ENCODE measurements at regions not wholly inside any gene's neighbourhood (a gene's known extent, or its start where the extent isn't known, plus 50 kb on each side); places are given as distances from the start of the nearest gene placed in this dataset.
A peak's percentile ranks its signal among the peaks of the same experiment; 100 is the strongest.
"Not testable (repeated sequence)": the region's sequence is repeated elsewhere in the genome, so short reads cannot be mapped to it uniquely, and the experiment has no call there.

- no peak for ATAC-seq (replicated peaks in 6 of 8)
- peaks cover 24 to 66% of the 10 kb centered on the region in 2 donors for H3K4me1 ChIP-seq (replicated peaks in 1 of 2)
- in situ Hi-C loops (cut with MboI; ENCODE audit: low pct_unique_long_range_greater_than_20kb in 2 of 9, low sequenced_read_pairs in 9 of 9, unreplicated experiment in 9 of 9) = no loop called here
- 56 to 100% (median 83%) methylated on average over 1 to 3 of the region's 3 CpGs; no CpG with 5 or more reads in 1 of the 10 experiments for WGBS, 10 experiments
- no peak overlapping the region for H3K27ac ChIP-seq
- no peak overlapping the region for H3K4me3 ChIP-seq
Measured at GRCh38 chr5:72688916-72689315, 127.5 kb upstream of the TNPO1 start.

GRCh38 chr5:72687288-72687687 lies 129.2 kb upstream of the TNPO1 start:
- Histone ChIP-seq H3K4me1 (replicated peaks in 1 of 2) (peaks cover 22 to 50% of the 10 kb centered on the region in 2 donors), H3K4me3 (no peak overlapping the region), H3K27ac (peak overlapping the region in 1 of 2 donors; percentile 24)
- 17 to 100% (median 80%) methylated on average over 1 of the region's 1 CpG; no CpG with 5 or more reads in 5 of the 10 experiments for WGBS, 10 experiments
- ATAC-seq (replicated peaks in 6 of 8) = peak in 5 of 8 experiments; percentile 40 to 59 (median 53)
- in situ Hi-C loops (cut with MboI; ENCODE audit: low pct_unique_long_range_greater_than_20kb in 2 of 9, low sequenced_read_pairs in 9 of 9, unreplicated experiment in 9 of 9) = no loop called here

GRCh38 chr5:72682561-72682960 lies 133.9 kb upstream of the TNPO1 start:
- no peak overlapping the region for H3K27ac ChIP-seq
- no peak overlapping the region for H3K4me3 ChIP-seq
- 12 to 100% (median 65%) methylated on average over 1 to 2 of the region's 2 CpGs; no CpG with 5 or more reads in 2 of the 10 experiments for WGBS, 10 experiments
- in situ Hi-C loops (cut with MboI; ENCODE audit: low pct_unique_long_range_greater_than_20kb in 2 of 9, low sequenced_read_pairs in 9 of 9, unreplicated experiment in 9 of 9) = no loop called here
- H3K4me1 ChIP-seq (replicated peaks in 1 of 2) = peaks cover 6 to 12% of the 10 kb centered on the region in 2 donors
- no peak for ATAC-seq (replicated peaks in 6 of 8)

GRCh38 chr5:72681781-72682180 lies 134.7 kb upstream of the TNPO1 start:
- in situ Hi-C loops (cut with MboI; ENCODE audit: low pct_unique_long_range_greater_than_20kb in 2 of 9, low sequenced_read_pairs in 9 of 9, unreplicated experiment in 9 of 9) = no loop called here
- H3K4me3 ChIP-seq = no peak overlapping the region
- 6 to 100% (median 67%) methylated on average over 1 to 3 of the region's 3 CpGs; no CpG with 5 or more reads in 2 of the 10 experiments for WGBS, 10 experiments
- no peak overlapping the region for H3K27ac ChIP-seq
- no peak for ATAC-seq (replicated peaks in 6 of 8)
- H3K4me1 ChIP-seq (replicated peaks in 1 of 2) = peaks cover 0 to 4% of the 10 kb centered on the region in 2 donors

GRCh38 chr5:72677447-72677846 lies 139.0 kb upstream of the TNPO1 start:
- in situ Hi-C loops (cut with MboI; ENCODE audit: low pct_unique_long_range_greater_than_20kb in 2 of 9, low sequenced_read_pairs in 9 of 9, unreplicated experiment in 9 of 9) = no loop called here
- 0 to 88% (median 20%) methylated on average over 1 of the region's 1 CpG; no CpG with 5 or more reads in 1 of the 10 experiments for whole genome bisulfite sequencing, 10 experiments
- no peak for ATAC-seq (replicated peaks in 6 of 8)

GRCh38 chr5:72676831-72677230 lies 139.6 kb upstream of the TNPO1 start:
- WGBS, 10 experiments = 31 to 95% (median 83%) methylated on average over 1 to 8 of the region's 8 CpGs; no CpG with 5 or more reads in 1 of the 10 experiments

More at GRCh38 chr5:72677447-72677846, 139.0 kb upstream of the TNPO1 start:
- Histone ChIP-seq H3K27ac (no peak overlapping the region), H3K4me3 (no peak overlapping the region), H3K4me1 (replicated peaks in 1 of 2) (no peaks in the 10 kb centered on the region)

GRCh38 chr5:72673623-72674022 lies 142.8 kb upstream of the TNPO1 start:
- Histone ChIP-seq H3K4me3 (no peak overlapping the region), H3K4me1 (replicated peaks in 1 of 2) (no peaks in the 10 kb centered on the region), H3K27ac (no peak overlapping the region)
- no peak for ATAC-seq (replicated peaks in 6 of 8)
- in situ Hi-C loops (cut with MboI; ENCODE audit: low pct_unique_long_range_greater_than_20kb in 2 of 9, low sequenced_read_pairs in 9 of 9, unreplicated experiment in 9 of 9) = no loop called here

More at GRCh38 chr5:72676831-72677230, 139.6 kb upstream of the TNPO1 start:
- H3K4me3 ChIP-seq; H3K4me1 ChIP-seq (replicated peaks in 1 of 2); H3K27ac ChIP-seq; in situ Hi-C loops (cut with MboI; ENCODE audit: low pct_unique_long_range_greater_than_20kb in 2 of 9, low sequenced_read_pairs in 9 of 9, unreplicated experiment in 9 of 9); ATAC-seq (replicated peaks in 6 of 8): not testable (repeated sequence)

GRCh38 chr5:72673180-72673579 lies 143.3 kb upstream of the TNPO1 start:
- no peak overlapping the region for H3K4me3 ChIP-seq
- ATAC-seq (replicated peaks in 6 of 8) = no peak
- no peak overlapping the region for H3K27ac ChIP-seq
- in situ Hi-C loops (cut with MboI; ENCODE audit: low pct_unique_long_range_greater_than_20kb in 2 of 9, low sequenced_read_pairs in 9 of 9, unreplicated experiment in 9 of 9) = no loop called here
- H3K4me1 ChIP-seq (replicated peaks in 1 of 2) = no peaks in the 10 kb centered on the region

GRCh38 chr5:72667708-72668107 lies 148.8 kb upstream of the TNPO1 start:
- no peak for ATAC-seq (replicated peaks in 6 of 8)
- WGBS, 10 experiments = 57 to 100% (median 100%) methylated on average over 1 of the region's 1 CpG; no CpG with 5 or more reads in 4 of the 10 experiments
- in situ Hi-C loops (cut with MboI; ENCODE audit: low pct_unique_long_range_greater_than_20kb in 2 of 9, low sequenced_read_pairs in 9 of 9, unreplicated experiment in 9 of 9) = no loop called here
- H3K27ac ChIP-seq = no peak overlapping the region
- H3K4me1 ChIP-seq (replicated peaks in 1 of 2) = no peaks in the 10 kb centered on the region
- H3K4me3 ChIP-seq = no peak overlapping the region

GRCh38 chr5:72662936-72663335 lies 153.5 kb upstream of the TNPO1 start:
- in situ Hi-C loops (cut with MboI; ENCODE audit: low pct_unique_long_range_greater_than_20kb in 2 of 9, low sequenced_read_pairs in 9 of 9, unreplicated experiment in 9 of 9) = no loop called here

GRCh38 chr5:72662305-72662704 lies 154.2 kb upstream of the TNPO1 start:
- 0 to 100% (median 69%) methylated on average over 1 to 3 of the region's 3 CpGs; no CpG with 5 or more reads in 3 of the 10 experiments for WGBS, 10 experiments
- Histone ChIP-seq H3K4me3 (no peak overlapping the region), H3K27ac (no peak overlapping the region), H3K4me1 (replicated peaks in 1 of 2) (no peaks in the 10 kb centered on the region)
- in situ Hi-C loops (cut with MboI; ENCODE audit: low pct_unique_long_range_greater_than_20kb in 2 of 9, low sequenced_read_pairs in 9 of 9, unreplicated experiment in 9 of 9) = no loop called here
- ATAC-seq (replicated peaks in 6 of 8) = no peak

More at GRCh38 chr5:72662936-72663335, 153.5 kb upstream of the TNPO1 start:
- 58 to 100% (median 71%) methylated on average over 1 to 7 of the region's 7 CpGs; no CpG with 5 or more reads in 3 of the 10 experiments for WGBS, 10 experiments
- Histone ChIP-seq H3K4me3 (no peak overlapping the region), H3K27ac (no peak overlapping the region), H3K4me1 (replicated peaks in 1 of 2) (no peaks in the 10 kb centered on the region)
- no peak for ATAC-seq (replicated peaks in 6 of 8)

- no peak overlapping the region for H3K4me3 ChIP-seq
- ATAC-seq (replicated peaks in 6 of 8) = peak in 7 of 8 experiments; percentile 52 to 99 (median 98)
- in situ Hi-C loops (cut with MboI; ENCODE audit: low pct_unique_long_range_greater_than_20kb in 2 of 9, low sequenced_read_pairs in 9 of 9, unreplicated experiment in 9 of 9) = no loop called here
- no peaks in the 10 kb centered on the region for H3K4me1 ChIP-seq (replicated peaks in 1 of 2)
- 33 to 100% (median 78%) methylated on average over 1 to 2 of the region's 2 CpGs; no CpG with 5 or more reads in 2 of the 10 experiments for WGBS, 10 experiments
- H3K27ac ChIP-seq = no peak overlapping the region
Measured at GRCh38 chr5:72661405-72661804, 154.2 kb upstream of the ZNF366 start.

- in situ Hi-C loops (cut with MboI; ENCODE audit: low pct_unique_long_range_greater_than_20kb in 2 of 9, low sequenced_read_pairs in 9 of 9, unreplicated experiment in 9 of 9) = no loop called here
- H3K4me1 ChIP-seq (replicated peaks in 1 of 2) = no peaks in the 10 kb centered on the region
- H3K27ac ChIP-seq = no peak overlapping the region
- WGBS, 10 experiments = 67 to 100% (median 90%) methylated on average over 1 to 2 of the region's 4 CpGs; no CpG with 5 or more reads in 5 of the 10 experiments
- no peak overlapping the region for H3K4me3 ChIP-seq
- no peak for ATAC-seq (replicated peaks in 6 of 8)
Measured at GRCh38 chr5:72659726-72660125, 152.5 kb upstream of the ZNF366 start.
